LNCAP (cell line): ENCODE measurements at regions not wholly inside any gene's neighbourhood (a gene's known extent, or its start where the extent isn't known, plus 50 kb on each side); places are given as distances from the start of the nearest gene placed in this dataset.

Experiments used
- TF ChIP-seq, protein P1 (sequence below): fragments of 450-650 bp; IDR thresholded peaks from 2 replicates; pipeline ENCODE4 v1.5.1; 2017; ENCODE audit warnings: mild to moderate bottlenecking

DNA sequence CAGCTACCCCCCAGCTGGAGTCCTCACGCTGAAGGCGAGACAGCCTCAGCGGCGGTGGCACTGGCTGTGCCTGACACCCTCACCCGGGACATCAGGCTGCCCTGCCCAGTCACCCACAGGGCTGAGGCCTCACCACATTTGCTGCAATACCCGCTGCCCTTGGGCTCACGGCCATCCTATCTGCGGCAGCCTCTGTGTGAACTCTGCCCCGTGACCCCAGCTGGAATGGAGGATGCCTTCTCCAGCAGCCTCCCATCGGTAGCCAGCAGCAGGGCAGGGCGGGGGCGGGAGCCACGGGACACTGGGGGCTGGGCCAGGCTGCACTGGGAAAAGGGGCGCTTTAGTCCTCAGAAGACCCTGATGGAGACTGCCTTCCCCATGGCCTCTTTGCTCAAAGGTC lies 112.4 kb upstream of the ZBTB40 start:
- TF ChIP-seq, protein P1, sequence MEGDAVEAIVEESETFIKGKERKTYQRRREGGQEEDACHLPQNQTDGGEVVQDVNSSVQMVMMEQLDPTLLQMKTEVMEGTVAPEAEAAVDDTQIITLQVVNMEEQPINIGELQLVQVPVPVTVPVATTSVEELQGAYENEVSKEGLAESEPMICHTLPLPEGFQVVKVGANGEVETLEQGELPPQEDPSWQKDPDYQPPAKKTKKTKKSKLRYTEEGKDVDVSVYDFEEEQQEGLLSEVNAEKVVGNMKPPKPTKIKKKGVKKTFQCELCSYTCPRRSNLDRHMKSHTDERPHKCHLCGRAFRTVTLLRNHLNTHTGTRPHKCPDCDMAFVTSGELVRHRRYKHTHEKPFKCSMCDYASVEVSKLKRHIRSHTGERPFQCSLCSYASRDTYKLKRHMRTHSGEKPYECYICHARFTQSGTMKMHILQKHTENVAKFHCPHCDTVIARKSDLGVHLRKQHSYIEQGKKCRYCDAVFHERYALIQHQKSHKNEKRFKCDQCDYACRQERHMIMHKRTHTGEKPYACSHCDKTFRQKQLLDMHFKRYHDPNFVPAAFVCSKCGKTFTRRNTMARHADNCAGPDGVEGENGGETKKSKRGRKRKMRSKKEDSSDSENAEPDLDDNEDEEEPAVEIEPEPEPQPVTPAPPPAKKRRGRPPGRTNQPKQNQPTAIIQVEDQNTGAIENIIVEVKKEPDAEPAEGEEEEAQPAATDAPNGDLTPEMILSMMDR: no peak

DNA sequence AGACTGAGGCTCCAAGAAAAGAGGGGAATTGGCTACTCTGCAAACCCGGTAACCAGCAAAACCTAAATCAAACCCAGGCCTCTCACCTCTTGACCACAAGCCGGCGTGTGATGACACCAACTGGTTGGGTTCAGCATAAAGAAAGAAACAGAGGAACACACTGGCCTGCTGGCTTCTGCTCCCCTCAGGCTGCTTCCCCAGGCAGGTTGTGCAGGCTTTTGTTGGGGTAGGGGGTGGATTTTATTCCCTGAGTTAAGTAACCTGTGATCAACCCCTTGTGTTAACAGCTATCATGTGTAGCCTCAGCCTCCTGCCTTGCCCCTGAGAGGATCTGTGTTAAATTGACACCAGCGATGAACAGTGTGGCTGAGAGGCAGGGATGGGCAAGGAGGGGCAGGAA lies 111.6 kb upstream of the ZBTB40 start:
- TF ChIP-seq, protein P1: no peak

DNA sequence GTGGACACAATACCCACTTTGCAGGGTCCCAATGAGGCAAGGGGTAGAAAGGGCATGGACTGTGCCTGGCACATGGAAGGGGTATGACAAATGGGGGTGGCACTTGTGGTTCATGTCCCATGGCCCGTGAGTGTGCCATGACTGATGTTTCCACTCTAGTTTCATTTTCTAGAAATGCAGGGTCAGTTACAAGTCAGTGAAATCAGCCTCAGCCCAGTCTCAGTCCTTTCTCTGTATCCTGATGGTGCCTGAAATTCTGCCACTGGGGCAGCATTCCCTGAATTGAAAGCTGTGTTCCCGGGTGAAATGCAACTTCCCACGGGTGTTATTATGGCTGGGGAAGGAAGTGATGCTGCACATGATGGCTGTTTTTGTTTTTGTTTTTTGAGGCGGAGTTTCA lies 110.8 kb upstream of the ZBTB40 start:
- TF ChIP-seq, protein P1: no peak

DNA sequence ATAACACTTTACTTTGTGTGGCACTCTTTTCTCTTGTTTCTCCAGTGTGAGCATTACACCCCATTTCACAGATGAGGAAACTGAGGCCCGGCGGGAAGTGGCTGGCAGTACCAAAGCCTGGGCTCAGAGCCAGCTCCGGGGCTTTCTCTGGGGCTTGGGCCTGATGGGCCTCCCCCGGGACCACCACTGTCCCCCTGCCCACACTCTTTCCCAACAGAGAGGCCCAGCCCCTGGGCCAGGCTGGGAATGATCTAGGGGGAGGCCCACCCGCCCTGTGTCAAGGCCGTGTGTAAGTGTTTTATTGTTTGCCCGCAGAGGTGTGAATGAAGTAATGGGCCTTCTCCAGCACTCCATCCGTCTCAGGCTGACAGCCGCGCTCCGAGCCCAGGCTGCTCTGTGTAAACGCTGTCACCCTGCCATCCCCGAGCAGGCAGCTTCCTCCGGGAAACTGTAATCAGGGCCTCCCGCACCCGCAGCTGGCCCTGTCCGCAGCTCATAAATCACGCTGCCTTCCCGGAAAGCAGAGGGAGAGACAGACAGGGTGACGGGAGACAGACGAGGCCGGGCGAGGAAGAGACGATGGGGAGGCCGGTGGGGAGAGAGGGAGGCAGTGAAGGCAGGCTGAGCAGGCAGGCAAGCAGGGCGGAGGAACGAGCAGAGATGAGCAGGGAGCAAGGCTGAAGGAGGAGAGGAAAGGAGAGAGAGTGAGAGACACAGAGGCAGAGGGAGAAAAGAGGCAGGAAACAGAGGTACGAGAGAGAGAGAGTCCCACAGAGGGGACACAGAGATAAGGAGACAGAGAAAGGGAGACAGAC lies 109.7 kb upstream of the ZBTB40 start:
- TF ChIP-seq, protein P1: no peak

DNA sequence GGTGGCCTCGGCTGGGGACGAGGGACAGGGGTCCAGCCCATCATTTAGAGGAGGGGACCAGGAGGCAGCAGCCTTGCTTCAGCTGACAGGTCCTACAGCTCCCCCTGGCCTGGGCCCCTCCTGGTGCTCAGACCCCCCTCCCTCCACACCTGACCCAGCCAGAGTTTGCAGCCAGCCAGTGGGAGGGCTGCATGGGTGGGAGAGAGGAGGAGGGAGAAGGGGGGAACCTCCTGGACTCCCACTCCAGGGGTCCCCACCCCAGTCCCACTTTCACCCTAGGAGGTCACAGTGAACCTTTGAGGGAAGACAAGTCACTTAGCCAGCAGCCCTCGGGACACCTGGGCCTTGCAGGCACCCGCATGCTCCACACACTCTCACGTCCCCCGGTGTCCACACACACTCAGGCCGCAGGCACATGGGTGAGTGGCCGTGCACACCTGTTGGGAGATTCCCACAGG lies 108.9 kb upstream of the ZBTB40 start:
- TF ChIP-seq, protein P1: no peak

DNA sequence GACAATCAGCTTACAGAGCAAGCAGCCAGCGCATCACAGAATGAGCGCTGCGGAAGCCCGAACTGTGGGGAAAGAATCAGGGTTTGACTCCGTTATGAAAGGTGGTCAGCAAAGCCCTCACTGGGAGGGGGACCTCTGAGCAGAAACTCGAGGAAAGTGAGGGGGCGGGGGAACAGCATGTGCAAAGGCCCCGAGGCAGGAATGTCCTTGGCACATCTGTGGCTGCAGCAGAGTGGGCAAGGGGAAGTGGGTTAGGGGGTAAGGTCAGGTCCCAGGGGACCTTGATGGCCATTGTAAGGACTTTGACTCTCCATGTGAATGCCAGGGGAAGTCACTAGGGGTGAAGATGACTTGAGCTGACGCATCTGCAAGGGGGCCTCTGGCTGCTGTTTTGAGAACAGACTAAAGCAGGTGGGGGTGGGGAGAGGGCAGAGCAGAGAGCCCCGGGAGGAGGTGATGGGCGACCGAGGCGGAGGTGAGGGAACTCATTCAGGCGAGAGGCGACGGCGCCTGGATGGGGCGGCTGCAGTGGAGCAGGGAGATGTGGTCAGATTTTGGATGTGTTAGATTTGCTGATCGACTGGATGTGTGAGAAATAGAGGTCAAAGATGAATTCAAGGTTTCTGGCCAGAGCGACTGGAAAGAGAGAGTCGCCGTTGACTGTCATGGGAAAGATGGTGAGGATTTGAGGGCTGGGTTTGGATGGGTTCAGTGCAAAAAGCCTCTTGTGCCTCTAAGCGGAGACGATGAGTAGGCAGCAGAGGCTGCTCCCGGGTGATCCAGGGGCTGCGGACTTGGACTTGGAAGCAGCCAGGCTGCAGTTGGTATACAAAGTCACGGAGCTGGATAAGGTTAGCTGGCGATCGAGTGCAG lies 108.0 kb upstream of the ZBTB40 start:
- TF ChIP-seq, protein P1: no peak

DNA sequence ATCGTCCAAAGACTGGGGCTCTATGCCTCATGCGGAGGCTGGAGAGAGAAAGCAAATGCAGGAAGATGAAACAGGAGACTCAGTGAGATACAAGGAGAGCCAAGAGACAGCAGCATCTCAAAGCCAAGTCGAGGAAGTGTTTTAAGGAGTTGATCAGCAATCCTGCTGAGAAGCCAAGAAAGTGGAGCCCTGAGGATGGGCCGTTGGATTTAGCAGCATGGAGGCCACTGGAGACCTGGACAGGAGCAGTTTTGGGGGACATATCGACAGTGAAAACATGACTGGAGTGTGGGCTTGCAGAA lies 107.4 kb upstream of the ZBTB40 start:
- TF ChIP-seq, protein P1: no peak
